Epithelial cell of esophagus (primary cell): ENCODE measurements at regions not wholly inside any gene's neighbourhood (a gene's known extent, or its start where the extent isn't known, plus 50 kb on each side); places are given as distances from the start of the nearest gene placed in this dataset.

Source experiments
- DNase-seq: peaks from one replicate; pipeline ENCODE4 v3.0.0; 2010; ENCODE audit warnings: low read depth
- H3K4me3 ChIP-seq: 2 replicates; pipeline ENCODE4 v1.5.1; 2011; ENCODE audit warnings: mild to moderate bottlenecking, low read length, control low read depth
- TF ChIP-seq, protein P1 (sequence below): IDR thresholded peaks from 2 replicates; pipeline ENCODE4 v1.5.1; 2011; ENCODE audit warnings: low read depth, mild to moderate bottlenecking, low read length, control low read depth, inconsistent platforms; ENCODE audit not compliant: insufficient read depth; ENCODE audit errors: missing control alignments

DNA sequence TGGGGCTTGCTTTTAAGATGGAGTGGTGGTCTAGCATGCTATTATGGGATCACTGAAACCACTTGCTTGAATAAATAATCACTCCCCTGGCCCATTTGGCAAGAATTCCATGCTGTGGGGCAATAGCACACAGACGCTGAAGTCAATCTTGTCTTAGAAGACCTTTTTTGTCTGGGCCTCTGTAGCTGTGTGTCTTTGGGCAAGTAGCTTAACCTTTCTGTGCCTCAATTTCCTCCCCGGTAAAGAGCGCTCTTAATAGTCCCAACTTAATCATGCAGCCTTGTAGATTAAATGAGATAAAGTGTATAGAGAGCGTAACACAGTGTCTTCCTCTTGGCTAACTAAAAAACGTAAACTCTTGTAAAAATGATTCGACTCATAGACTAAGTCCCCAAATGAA is 125.4 kb upstream of the IGSF21 start:
- H3K4me3 ChIP-seq, result no peak overlapping the region
- TF ChIP-seq, protein P1, sequence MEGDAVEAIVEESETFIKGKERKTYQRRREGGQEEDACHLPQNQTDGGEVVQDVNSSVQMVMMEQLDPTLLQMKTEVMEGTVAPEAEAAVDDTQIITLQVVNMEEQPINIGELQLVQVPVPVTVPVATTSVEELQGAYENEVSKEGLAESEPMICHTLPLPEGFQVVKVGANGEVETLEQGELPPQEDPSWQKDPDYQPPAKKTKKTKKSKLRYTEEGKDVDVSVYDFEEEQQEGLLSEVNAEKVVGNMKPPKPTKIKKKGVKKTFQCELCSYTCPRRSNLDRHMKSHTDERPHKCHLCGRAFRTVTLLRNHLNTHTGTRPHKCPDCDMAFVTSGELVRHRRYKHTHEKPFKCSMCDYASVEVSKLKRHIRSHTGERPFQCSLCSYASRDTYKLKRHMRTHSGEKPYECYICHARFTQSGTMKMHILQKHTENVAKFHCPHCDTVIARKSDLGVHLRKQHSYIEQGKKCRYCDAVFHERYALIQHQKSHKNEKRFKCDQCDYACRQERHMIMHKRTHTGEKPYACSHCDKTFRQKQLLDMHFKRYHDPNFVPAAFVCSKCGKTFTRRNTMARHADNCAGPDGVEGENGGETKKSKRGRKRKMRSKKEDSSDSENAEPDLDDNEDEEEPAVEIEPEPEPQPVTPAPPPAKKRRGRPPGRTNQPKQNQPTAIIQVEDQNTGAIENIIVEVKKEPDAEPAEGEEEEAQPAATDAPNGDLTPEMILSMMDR, result no peak
- no peak for DNase-seq

DNA sequence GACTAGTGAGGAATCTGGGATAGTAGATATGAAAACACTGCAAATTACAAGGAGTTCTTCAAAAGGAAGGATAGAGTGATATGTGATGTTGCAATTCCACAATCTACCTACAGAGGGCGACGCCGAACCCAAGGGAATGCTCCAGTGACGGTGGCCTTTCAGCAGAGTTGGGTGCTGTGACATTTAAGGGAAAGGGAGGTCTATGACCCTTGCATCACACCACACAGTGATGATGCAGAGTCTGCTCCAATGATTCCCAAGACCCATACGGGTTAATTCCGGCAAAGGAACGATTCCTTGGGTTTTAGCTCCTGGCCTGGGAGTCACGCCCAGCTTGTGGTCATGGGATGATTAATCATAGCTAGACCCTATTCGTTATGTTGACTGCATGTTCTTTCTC is 123.0 kb upstream of the IGSF21 start:
- no peak overlapping the region for H3K4me3 ChIP-seq
- no peak for DNase-seq
- TF ChIP-seq, protein P1, result no peak

DNA sequence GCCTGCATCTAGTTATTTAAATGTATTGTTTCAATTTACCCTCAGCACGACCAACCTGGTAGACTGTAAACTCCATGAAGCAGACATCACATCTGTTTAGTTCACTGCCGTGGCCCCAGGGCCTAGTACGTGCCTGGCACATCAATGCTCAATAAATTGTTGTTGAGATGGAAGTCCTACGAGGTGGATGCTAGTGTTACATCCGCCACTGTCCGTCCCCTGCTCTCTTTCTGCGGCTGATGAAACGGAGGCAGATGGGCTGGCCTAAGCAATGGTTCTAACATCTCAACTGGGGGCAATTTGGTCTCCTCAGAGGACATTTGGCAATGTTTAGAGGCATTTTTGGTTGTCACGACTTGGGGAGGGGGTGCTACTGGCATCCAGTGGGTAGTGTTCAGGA is 121.4 kb upstream of the IGSF21 start:
- no peak for DNase-seq

DNA sequence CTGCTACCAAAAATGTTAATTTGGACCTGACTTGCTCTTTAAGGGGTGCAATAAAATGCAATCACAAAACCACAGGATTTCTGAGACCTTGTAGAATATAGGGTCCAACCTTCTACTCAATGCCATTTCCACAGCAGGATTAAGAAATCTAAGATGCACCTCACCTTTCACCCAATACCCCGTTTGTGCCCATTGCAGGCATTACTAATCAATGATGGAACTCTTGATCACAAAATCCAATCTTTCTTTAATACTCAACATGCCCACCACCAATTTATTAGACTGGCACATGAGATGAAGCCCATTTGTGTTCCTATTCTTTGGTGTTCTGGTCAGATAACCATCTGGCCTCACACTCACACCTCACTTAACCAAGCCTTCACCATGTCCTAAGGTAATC is 117.2 kb upstream of the IGSF21 start:
- DNase-seq, result no peak
- TF ChIP-seq, protein P1, result no peak
- no peak overlapping the region for H3K4me3 ChIP-seq

More for the DNA sequence above, 121.4 kb upstream of the IGSF21 start:
- no peak overlapping the region for H3K4me3 ChIP-seq
- TF ChIP-seq, protein P1, result no peak

DNA sequence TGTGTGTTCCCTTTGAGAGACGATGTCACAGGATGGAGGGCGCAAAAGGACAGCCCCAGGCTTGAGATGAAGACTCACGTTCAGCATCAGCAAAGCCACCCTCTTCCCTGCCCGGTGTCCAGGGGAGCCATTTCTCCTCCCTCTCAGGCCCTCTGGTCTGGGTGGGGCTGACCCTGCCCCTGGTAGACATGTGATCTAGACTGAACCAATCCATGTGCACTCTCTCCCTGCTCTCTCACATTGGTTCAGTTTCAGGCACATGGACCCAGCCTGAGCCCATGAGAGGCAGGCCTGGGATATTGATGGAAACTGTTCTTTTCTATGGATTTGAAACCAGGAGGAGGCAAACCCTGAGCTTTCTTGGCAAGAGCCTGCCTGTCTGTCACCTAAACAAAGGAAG is 115.6 kb upstream of the IGSF21 start:
- TF ChIP-seq, protein P1, result no peak
- H3K4me3 ChIP-seq, result no peak overlapping the region
- no peak for DNase-seq

DNA sequence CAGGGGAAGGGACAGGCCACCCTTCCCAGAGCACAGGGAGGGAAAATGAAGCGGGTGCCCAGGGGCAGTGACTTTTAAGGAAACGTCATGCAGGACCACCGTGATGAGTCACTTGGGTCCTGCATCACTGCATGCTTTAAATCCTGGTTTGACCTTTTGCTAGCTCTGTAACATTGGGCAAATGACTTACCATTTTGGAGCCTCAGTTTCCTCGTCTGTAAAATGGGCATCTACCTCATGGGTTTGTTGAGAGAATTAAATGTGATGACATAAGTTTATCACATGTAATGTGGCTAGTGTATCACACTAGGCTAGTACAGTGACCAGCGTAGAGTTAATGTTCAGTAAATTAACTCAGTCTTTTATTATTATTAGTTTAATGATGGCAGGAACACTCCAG is 114.8 kb upstream of the IGSF21 start:
- TF ChIP-seq, protein P1, result no peak
- no peak for DNase-seq
- H3K4me3 ChIP-seq, result no peak overlapping the region

DNA sequence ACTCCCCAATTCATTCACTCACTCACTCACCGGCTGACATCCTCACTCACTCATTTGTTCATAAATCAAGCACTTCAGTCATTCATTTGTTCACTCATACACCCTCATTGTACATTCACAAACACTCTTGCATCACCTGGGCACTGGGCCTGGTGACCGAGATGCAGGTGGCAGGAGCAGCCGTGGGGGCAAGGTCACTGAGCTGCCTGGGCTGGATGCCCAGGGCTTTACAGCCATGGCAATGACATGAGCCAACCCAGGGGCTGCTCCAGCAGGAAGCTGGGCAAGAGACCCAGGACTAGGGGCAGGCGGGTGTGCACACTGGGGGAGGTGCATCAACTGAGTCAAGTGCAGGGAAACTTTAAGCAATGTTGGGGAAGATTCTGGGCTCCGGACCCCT is 113.6 kb upstream of the IGSF21 start:
- DNase-seq, result no peak
- TF ChIP-seq, protein P1, result no peak
- H3K4me3 ChIP-seq, result no peak overlapping the region
